WTC11 (cell line): ENCODE measurements at regions not wholly inside any gene's neighbourhood (a gene's known extent, or its start where the extent isn't known, plus 50 kb on each side); places are given as distances from the start of the nearest gene placed in this dataset.

Source experiments
- ATAC-seq: fragments of 200-7000 bp; cut with Tn5 transposase; 2 replicates; pipeline ENCODE4 v1.10.0; 2021; ENCODE audit warnings: mild to moderate bottlenecking, moderate library complexity
- CTCF ChIA-PET: fragments of 300-600 bp; sonication (Branson Sonifier 250); formaldehyde crosslinking; loops from one replicate; lab custom pipeline; 2021; ENCODE audit warnings: antibody characterized with exemption; lab: Charles Lee
- POLR2A ChIA-PET: fragments of 350-600 bp; sonication (Branson Sonifier 250); formaldehyde crosslinking; loops from one replicate; lab custom pipeline; 2021; ENCODE audit warnings: antibody characterized with exemption; lab: Charles Lee
- DNase-seq: peaks from one replicate; pipeline ENCODE4 v3.0.0; 2021; ENCODE audit warnings: low spot score
- H3K27ac Mint-ChIP-seq: 2 replicates; pipeline ENCODE4 v1.8.0; 2021; ENCODE audit warnings: mixed read lengths
- H3K27me3 Mint-ChIP-seq: 2 replicates; pipeline ENCODE4 v1.8.0; 2021; ENCODE audit warnings: low read depth, mild to moderate bottlenecking, moderate library complexity, mixed read lengths
- H3K36me3 Mint-ChIP-seq: 2 replicates; pipeline ENCODE4 v1.8.0; 2021; ENCODE audit warnings: mixed read lengths
- H3K4me1 Mint-ChIP-seq: 2 replicates; pipeline ENCODE4 v1.8.0; 2022; ENCODE audit warnings: mixed read lengths
- H3K4me3 Mint-ChIP-seq: 2 replicates; pipeline ENCODE4 v1.8.0; 2021; ENCODE audit warnings: mild to moderate bottlenecking, moderate library complexity, mixed read lengths
- H3K9me3 Mint-ChIP-seq: 2 replicates; pipeline ENCODE4 v1.8.0; 2021; ENCODE audit warnings: mixed read lengths
- ATF1 ChIP-seq: sonication (generic); formaldehyde crosslinking; IDR thresholded peaks from 2 replicates; pipeline ENCODE4 v1.8.1; 2023; ENCODE audit warnings: mild to moderate bottlenecking, moderate library complexity, missing genetic modification reagents
- FOXJ3 ChIP-seq: sonication (generic); formaldehyde crosslinking; IDR thresholded peaks from 2 replicates; pipeline ENCODE4 v1.9.0; 2021; ENCODE audit warnings: missing genetic modification reagents, mild to moderate bottlenecking, borderline replicate concordance
- GRHL2 ChIP-seq: fragments of 250-450 bp; sonication (Bioruptor Pico); IDR thresholded peaks from 2 replicates; pipeline ENCODE4 v1.8.0; 2022; ENCODE audit warnings: mild to moderate bottlenecking, moderate library complexity; ENCODE audit not compliant: insufficient replicate concordance, severe bottlenecking
- GTF2I ChIP-seq: fragments of 250-450 bp; sonication (Bioruptor Pico); conservative IDR thresholded peaks from 2 replicates; pipeline ENCODE4 v1.4.0; 2021; ENCODE audit warnings: mild to moderate bottlenecking
- TF ChIP-seq, protein P1 (sequence below): sonication (generic); formaldehyde crosslinking; IDR thresholded peaks from 2 replicates; pipeline ENCODE4 v1.8.1; 2022; ENCODE audit warnings: missing genetic modification reagents, borderline replicate concordance
- TF ChIP-seq, protein P2 (sequence below): sonication (generic); formaldehyde crosslinking; conservative IDR thresholded peaks from 2 replicates; pipeline ENCODE4 v1.8.1; 2023; ENCODE audit warnings: mild to moderate bottlenecking, low read depth, missing genetic modification reagents, moderate library complexity
- TF ChIP-seq, protein P3 (sequence below): sonication (generic); formaldehyde crosslinking; IDR thresholded peaks from 2 replicates; pipeline ENCODE4 v1.8.1; 2023; ENCODE audit warnings: mild to moderate bottlenecking, missing genetic modification reagents, borderline replicate concordance
- TF ChIP-seq, protein P4 (sequence below): sonication (generic); formaldehyde crosslinking; IDR thresholded peaks from 2 replicates; pipeline ENCODE4 v1.8.0; 2022; ENCODE audit warnings: missing genetic modification reagents
- TF ChIP-seq, protein P5 (sequence below): sonication (generic); formaldehyde crosslinking; IDR thresholded peaks from 2 replicates; pipeline ENCODE4 v1.8.0; 2022; ENCODE audit warnings: mild to moderate bottlenecking, missing genetic modification reagents
- TF ChIP-seq, protein P6 (sequence below): fragments of 250-450 bp; sonication (Bioruptor Pico); conservative IDR thresholded peaks from 2 replicates; pipeline ENCODE4 v1.9.0; 2021; ENCODE audit warnings: mild to moderate bottlenecking
- TF ChIP-seq, protein P7 (sequence below): sonication (generic); formaldehyde crosslinking; IDR thresholded peaks from 2 replicates; pipeline ENCODE4 v1.8.1; 2023; ENCODE audit warnings: mild to moderate bottlenecking, missing genetic modification reagents

DNA sequence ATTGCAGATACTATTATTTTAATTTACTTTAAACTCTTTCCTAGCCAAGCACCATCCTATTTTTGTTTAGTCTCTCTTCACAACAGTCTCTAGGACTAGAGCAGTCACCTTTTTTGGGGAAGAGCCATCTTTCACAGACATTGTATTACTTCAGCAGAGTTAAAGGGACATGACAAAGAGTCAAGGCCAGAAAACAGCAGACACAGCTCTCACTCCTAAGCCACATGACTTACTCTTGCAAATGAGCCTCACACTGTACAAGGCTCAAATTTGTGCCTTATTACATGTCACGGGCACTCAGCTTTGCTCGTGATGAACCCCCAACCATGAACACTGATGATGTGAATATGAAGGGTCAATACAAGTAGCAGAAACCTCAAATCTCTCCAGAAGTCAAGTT lies 104.3 kb downstream of the ZNF608 start:
- no peak for DNase-seq
- H3K4me3 Mint-ChIP-seq, result no peak overlapping the region
- peaks cover 76% of the 10 kb centered on the region for H3K4me1 Mint-ChIP-seq
- peaks cover 30% of the 10 kb centered on the region for H3K36me3 Mint-ChIP-seq
- H3K9me3 Mint-ChIP-seq, result no peaks in the 10 kb centered on the region
- no peak for ATAC-seq
- ChIA-PET POLR2A (no interaction called here), CTCF (interaction anchor here (0.6 kb wide), 1 partner anchor 16 kb away, joined by 3 read pairs; no protein-coding TSS in a partner anchor)
- no peaks in the 10 kb centered on the region; the same call in 1 of the 2 replicates for H3K27me3 Mint-ChIP-seq
- TF ChIP-seq FOXJ3 (CRISPR knock-in tag) (no peak), ATF1 (CRISPR knock-in tag) (no peak)
- TF ChIP-seq, protein P1, sequence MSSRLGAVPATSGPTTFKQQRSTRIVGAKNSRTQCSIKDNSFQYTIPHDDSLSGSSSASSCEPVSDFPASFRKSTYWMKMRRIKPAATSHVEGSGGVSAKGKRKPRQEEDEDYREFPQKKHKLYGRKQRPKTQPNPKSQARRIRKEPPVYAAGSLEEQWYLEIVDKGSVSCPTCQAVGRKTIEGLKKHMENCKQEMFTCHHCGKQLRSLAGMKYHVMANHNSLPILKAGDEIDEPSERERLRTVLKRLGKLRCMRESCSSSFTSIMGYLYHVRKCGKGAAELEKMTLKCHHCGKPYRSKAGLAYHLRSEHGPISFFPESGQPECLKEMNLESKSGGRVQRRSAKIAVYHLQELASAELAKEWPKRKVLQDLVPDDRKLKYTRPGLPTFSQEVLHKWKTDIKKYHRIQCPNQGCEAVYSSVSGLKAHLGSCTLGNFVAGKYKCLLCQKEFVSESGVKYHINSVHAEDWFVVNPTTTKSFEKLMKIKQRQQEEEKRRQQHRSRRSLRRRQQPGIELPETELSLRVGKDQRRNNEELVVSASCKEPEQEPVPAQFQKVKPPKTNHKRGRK (CRISPR knock-in tag), result no peak
- TF ChIP-seq, protein P2, sequence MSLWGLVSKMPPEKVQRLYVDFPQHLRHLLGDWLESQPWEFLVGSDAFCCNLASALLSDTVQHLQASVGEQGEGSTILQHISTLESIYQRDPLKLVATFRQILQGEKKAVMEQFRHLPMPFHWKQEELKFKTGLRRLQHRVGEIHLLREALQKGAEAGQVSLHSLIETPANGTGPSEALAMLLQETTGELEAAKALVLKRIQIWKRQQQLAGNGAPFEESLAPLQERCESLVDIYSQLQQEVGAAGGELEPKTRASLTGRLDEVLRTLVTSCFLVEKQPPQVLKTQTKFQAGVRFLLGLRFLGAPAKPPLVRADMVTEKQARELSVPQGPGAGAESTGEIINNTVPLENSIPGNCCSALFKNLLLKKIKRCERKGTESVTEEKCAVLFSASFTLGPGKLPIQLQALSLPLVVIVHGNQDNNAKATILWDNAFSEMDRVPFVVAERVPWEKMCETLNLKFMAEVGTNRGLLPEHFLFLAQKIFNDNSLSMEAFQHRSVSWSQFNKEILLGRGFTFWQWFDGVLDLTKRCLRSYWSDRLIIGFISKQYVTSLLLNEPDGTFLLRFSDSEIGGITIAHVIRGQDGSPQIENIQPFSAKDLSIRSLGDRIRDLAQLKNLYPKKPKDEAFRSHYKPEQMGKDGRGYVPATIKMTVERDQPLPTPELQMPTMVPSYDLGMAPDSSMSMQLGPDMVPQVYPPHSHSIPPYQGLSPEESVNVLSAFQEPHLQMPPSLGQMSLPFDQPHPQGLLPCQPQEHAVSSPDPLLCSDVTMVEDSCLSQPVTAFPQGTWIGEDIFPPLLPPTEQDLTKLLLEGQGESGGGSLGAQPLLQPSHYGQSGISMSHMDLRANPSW (CRISPR knock-in tag), result no peak
- TF ChIP-seq, protein P3, sequence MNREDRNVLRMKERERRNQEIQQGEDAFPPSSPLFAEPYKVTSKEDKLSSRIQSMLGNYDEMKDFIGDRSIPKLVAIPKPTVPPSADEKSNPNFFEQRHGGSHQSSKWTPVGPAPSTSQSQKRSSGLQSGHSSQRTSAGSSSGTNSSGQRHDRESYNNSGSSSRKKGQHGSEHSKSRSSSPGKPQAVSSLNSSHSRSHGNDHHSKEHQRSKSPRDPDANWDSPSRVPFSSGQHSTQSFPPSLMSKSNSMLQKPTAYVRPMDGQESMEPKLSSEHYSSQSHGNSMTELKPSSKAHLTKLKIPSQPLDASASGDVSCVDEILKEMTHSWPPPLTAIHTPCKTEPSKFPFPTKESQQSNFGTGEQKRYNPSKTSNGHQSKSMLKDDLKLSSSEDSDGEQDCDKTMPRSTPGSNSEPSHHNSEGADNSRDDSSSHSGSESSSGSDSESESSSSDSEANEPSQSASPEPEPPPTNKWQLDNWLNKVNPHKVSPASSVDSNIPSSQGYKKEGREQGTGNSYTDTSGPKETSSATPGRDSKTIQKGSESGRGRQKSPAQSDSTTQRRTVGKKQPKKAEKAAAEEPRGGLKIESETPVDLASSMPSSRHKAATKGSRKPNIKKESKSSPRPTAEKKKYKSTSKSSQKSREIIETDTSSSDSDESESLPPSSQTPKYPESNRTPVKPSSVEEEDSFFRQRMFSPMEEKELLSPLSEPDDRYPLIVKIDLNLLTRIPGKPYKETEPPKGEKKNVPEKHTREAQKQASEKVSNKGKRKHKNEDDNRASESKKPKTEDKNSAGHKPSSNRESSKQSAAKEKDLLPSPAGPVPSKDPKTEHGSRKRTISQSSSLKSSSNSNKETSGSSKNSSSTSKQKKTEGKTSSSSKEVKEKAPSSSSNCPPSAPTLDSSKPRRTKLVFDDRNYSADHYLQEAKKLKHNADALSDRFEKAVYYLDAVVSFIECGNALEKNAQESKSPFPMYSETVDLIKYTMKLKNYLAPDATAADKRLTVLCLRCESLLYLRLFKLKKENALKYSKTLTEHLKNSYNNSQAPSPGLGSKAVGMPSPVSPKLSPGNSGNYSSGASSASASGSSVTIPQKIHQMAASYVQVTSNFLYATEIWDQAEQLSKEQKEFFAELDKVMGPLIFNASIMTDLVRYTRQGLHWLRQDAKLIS (CRISPR knock-in tag), result no peak
- TF ChIP-seq, protein P4, sequence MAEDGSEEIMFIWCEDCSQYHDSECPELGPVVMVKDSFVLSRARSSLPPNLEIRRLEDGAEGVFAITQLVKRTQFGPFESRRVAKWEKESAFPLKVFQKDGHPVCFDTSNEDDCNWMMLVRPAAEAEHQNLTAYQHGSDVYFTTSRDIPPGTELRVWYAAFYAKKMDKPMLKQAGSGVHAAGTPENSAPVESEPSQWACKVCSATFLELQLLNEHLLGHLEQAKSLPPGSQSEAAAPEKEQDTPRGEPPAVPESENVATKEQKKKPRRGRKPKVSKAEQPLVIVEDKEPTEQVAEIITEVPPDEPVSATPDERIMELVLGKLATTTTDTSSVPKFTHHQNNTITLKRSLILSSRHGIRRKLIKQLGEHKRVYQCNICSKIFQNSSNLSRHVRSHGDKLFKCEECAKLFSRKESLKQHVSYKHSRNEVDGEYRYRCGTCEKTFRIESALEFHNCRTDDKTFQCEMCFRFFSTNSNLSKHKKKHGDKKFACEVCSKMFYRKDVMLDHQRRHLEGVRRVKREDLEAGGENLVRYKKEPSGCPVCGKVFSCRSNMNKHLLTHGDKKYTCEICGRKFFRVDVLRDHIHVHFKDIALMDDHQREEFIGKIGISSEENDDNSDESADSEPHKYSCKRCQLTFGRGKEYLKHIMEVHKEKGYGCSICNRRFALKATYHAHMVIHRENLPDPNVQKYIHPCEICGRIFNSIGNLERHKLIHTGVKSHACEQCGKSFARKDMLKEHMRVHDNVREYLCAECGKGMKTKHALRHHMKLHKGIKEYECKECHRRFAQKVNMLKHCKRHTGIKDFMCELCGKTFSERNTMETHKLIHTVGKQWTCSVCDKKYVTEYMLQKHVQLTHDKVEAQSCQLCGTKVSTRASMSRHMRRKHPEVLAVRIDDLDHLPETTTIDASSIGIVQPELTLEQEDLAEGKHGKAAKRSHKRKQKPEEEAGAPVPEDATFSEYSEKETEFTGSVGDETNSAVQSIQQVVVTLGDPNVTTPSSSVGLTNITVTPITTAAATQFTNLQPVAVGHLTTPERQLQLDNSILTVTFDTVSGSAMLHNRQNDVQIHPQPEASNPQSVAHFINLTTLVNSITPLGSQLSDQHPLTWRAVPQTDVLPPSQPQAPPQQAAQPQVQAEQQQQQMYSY (CRISPR knock-in tag), result no peak
- TF ChIP-seq, protein P5, sequence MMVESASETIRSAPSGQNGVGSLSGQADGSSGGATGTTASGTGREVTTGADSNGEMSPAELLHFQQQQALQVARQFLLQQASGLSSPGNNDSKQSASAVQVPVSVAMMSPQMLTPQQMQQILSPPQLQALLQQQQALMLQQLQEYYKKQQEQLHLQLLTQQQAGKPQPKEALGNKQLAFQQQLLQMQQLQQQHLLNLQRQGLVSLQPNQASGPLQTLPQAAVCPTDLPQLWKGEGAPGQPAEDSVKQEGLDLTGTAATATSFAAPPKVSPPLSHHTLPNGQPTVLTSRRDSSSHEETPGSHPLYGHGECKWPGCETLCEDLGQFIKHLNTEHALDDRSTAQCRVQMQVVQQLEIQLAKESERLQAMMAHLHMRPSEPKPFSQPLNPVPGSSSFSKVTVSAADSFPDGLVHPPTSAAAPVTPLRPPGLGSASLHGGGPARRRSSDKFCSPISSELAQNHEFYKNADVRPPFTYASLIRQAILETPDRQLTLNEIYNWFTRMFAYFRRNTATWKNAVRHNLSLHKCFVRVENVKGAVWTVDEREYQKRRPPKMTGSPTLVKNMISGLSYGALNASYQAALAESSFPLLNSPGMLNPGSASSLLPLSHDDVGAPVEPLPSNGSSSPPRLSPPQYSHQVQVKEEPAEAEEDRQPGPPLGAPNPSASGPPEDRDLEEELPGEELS (CRISPR knock-in tag), result no peak
- TF ChIP-seq, all 79 proteins: peak for 0
- peak overlapping the region; percentile 69; the same call in 1 of the 2 replicates for H3K27ac Mint-ChIP-seq

DNA sequence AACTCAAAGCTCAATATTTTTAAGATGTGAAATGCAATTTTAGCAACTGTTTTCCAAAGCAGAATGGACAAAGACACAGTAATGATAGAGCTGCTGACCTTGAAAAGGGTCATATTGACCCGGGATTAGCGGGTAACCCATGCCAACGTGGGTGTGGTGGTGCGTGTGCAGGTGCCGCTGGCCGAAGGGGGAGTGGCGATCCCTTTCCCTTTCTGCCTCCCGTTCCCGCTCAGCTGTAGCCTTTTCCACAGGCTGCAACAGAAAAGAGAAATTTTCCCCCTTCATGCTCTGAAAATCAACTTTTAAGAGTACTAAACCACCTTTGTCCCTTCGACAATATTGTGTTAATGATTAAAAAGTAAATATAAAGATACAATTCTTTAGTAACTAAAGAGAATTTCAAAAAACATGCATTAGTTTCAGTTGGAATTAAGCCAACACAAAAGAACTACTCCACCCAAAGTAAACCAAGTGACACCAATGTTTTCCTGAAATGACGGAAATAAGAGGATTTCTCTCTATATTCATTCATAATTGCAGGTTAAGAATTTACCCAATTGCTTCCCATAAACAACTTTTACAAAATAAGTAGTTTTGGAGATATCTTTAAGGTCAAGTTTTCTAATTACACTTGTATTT lies 105.2 kb downstream of the ZNF608 start:
- DNase-seq, result no peak
- no peak overlapping the region for H3K4me3 Mint-ChIP-seq
- ChIA-PET CTCF (interaction anchor here (1.6 kb wide), 1 partner anchor 19 kb away, joined by 4 read pairs; no protein-coding TSS in a partner anchor), POLR2A (no interaction called here)
- no peak for ATAC-seq
- H3K27me3 Mint-ChIP-seq, result no peaks in the 10 kb centered on the region; the same call in 1 of the 2 replicates
- H3K9me3 Mint-ChIP-seq, result no peaks in the 10 kb centered on the region
- peaks cover 70% of the 10 kb centered on the region for H3K4me1 Mint-ChIP-seq
- peaks cover 25% of the 10 kb centered on the region for H3K36me3 Mint-ChIP-seq
- H3K27ac Mint-ChIP-seq, result 0 out of 2 replicates have a peak overlapping the region, but pooled peaks have one; percentile 29
- TF ChIP-seq, protein P6, sequence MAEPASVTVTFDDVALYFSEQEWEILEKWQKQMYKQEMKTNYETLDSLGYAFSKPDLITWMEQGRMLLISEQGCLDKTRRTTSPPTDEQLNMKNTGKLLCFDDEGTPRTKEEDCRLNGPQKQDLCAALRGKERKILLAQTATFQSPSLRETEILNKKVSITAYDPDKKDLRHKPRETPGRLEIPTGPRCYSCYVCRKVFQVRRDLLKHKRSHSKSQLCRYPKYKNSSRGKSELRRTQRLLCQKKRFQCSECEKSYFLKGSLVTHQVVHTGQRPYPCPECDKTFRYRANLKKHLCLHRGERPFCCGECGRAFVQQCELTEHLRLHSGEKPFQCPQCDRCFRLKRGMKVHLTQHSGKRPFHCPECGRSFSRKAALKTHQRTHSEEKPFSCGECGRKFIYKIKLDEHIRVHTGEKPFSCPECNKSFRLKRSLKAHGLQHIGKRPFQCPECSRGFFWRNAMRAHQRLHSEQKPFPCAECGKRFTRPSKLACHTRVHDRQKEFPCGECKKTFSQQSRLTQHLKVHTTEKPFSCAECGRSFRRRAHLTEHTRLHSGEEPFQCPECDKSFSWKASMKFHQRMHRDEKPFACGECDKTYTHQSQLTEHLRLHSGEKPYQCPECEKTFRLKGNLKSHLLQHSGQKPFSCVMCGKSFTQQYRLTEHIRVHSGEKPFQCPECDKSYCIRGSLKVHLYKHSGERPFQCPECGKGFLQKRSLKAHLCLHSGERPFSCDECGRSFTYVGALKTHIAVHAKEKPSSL, result no peak
- TF ChIP-seq, protein P7, sequence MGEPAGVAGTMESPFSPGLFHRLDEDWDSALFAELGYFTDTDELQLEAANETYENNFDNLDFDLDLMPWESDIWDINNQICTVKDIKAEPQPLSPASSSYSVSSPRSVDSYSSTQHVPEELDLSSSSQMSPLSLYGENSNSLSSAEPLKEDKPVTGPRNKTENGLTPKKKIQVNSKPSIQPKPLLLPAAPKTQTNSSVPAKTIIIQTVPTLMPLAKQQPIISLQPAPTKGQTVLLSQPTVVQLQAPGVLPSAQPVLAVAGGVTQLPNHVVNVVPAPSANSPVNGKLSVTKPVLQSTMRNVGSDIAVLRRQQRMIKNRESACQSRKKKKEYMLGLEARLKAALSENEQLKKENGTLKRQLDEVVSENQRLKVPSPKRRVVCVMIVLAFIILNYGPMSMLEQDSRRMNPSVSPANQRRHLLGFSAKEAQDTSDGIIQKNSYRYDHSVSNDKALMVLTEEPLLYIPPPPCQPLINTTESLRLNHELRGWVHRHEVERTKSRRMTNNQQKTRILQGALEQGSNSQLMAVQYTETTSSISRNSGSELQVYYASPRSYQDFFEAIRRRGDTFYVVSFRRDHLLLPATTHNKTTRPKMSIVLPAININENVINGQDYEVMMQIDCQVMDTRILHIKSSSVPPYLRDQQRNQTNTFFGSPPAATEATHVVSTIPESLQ (CRISPR knock-in tag), result no peak
- TF ChIP-seq GRHL2, result no peak
- TF ChIP-seq GTF2I (CRISPR knock-in tag), result no peak
